RWPE2 (cell line): ENCODE measurements at regions not wholly inside any gene's neighbourhood (a gene's known extent, or its start where the extent isn't known, plus 50 kb on each side); places are given as distances from the start of the nearest gene placed in this dataset.
"Not testable (repeated sequence)": the region's sequence is repeated elsewhere in the genome, so short reads cannot be mapped to it uniquely, and the experiment has no call there.

Source experiments
- ATAC-seq: fragments of 200-7000 bp; cut with Tn5 transposase; 3 replicates; pipeline ENCODE4 v1.9.1; 2021; ENCODE audit warnings: low read depth
- DNase-seq: peaks from one replicate; pipeline ENCODE4 v3.0.0-alpha.2; 2020; ENCODE audit warnings: low spot score
- H3K27ac ChIP-seq: fragments of 450-650 bp; 2 replicates; pipeline ENCODE4 v1.5.1; 2017; ENCODE audit warnings: mild to moderate bottlenecking; ENCODE audit not compliant: poor library complexity, severe bottlenecking
- H3K27me3 ChIP-seq: fragments of 250-450 bp; sonication (Bioruptor Pico); 2 replicates; pipeline ENCODE4 v1.5.1; 2021; ENCODE audit warnings: mild to moderate bottlenecking, moderate library complexity; ENCODE audit not compliant: insufficient read depth, poor library complexity, severe bottlenecking
- H3K36me3 ChIP-seq: fragments of 250-450 bp; sonication (Bioruptor Pico); 2 replicates; pipeline ENCODE4 v1.5.1; 2020; ENCODE audit warnings: low read depth, mild to moderate bottlenecking, moderate library complexity
- H3K4me1 ChIP-seq: fragments of 250-450 bp; sonication (Bioruptor Pico); 2 replicates; pipeline ENCODE4 v1.5.1; 2021; ENCODE audit warnings: mild to moderate bottlenecking, moderate library complexity; ENCODE audit not compliant: insufficient read depth, poor library complexity, severe bottlenecking
- H3K4me3 ChIP-seq: fragments of 250-450 bp; sonication (Bioruptor Pico); 2 replicates; pipeline ENCODE4 v1.5.1; 2021; ENCODE audit warnings: mild to moderate bottlenecking, moderate library complexity; ENCODE audit not compliant: severe bottlenecking
- H3K9me3 ChIP-seq: fragments of 250-450 bp; sonication (Bioruptor Pico); 2 replicates; pipeline ENCODE4 v1.5.1; 2021; ENCODE audit warnings: mild to moderate bottlenecking, moderate library complexity; ENCODE audit not compliant: severe bottlenecking
- CTCF ChIP-seq: fragments of 450-650 bp; IDR thresholded peaks from one replicate; pipeline ENCODE4 v1.5.1; 2017; ENCODE audit warnings: mild to moderate bottlenecking, moderate library complexity; ENCODE audit not compliant: poor library complexity, severe bottlenecking

GRCh38 chr2:31778153-31778552 lies 197.4 kb upstream of the SRD5A2 start:
- no peak overlapping the region for H3K4me3 ChIP-seq
- H3K27ac ChIP-seq = no peak overlapping the region
- TF ChIP-seq CTCF = no peak
- no peaks in the 10 kb centered on the region for H3K27me3 ChIP-seq
- H3K9me3 ChIP-seq = peaks cover 3% of the 10 kb centered on the region
- DNase-seq (no peak), ATAC-seq (no peak)
- H3K4me1 ChIP-seq = no peaks in the 10 kb centered on the region
- H3K36me3 ChIP-seq = no peaks in the 10 kb centered on the region

GRCh38 chr2:31770741-31771140 lies 190.0 kb upstream of the SRD5A2 start:
- ATAC-seq (no peak), DNase-seq (no peak)
- no peak for TF ChIP-seq CTCF
- Histone ChIP-seq H3K27ac (no peak overlapping the region), H3K4me3 (no peak overlapping the region), H3K27me3 (peaks cover 4% of the 10 kb centered on the region), H3K9me3 (peaks cover 3% of the 10 kb centered on the region), H3K4me1 (no peaks in the 10 kb centered on the region), H3K36me3 (no peaks in the 10 kb centered on the region)

- peak; percentile 40; the same call in 1 of the 3 replicates for ATAC-seq
These were observed 184.6 kb upstream of the SRD5A2 start for GRCh38 chr2:31765078-31765945.

GRCh38 chr2:31764169-31764568 lies 183.4 kb upstream of the SRD5A2 start:
- ATAC-seq (no peak), DNase-seq (no peak)
- Histone ChIP-seq H3K27me3 (no peaks in the 10 kb centered on the region), H3K4me1 (no peaks in the 10 kb centered on the region), H3K9me3 (no peaks in the 10 kb centered on the region), H3K36me3 (no peaks in the 10 kb centered on the region), H3K4me3 (no peak overlapping the region), H3K27ac (no peak overlapping the region)
- no peak for TF ChIP-seq CTCF

More at GRCh38 chr2:31765078-31765945, 184.6 kb upstream of the SRD5A2 start:
- TF ChIP-seq CTCF = no peak
- Histone ChIP-seq H3K4me1 (no peaks in the 10 kb centered on the region), H3K4me3 (no peak overlapping the region), H3K27ac (no peak overlapping the region), H3K27me3 (no peaks in the 10 kb centered on the region), H3K9me3 (no peaks in the 10 kb centered on the region), H3K36me3 (no peaks in the 10 kb centered on the region)
- no peak for DNase-seq

GRCh38 chr2:31762085-31762484 lies 181.3 kb upstream of the SRD5A2 start:
- DNase-seq = no peak
- ATAC-seq = no peak
- Histone ChIP-seq H3K27ac (no peak overlapping the region), H3K27me3 (no peaks in the 10 kb centered on the region), H3K36me3 (no peaks in the 10 kb centered on the region), H3K4me1 (no peaks in the 10 kb centered on the region), H3K9me3 (no peaks in the 10 kb centered on the region), H3K4me3 (no peak overlapping the region)
- TF ChIP-seq CTCF = peak; percentile 7

- not testable (repeated sequence) for H3K4me3 ChIP-seq, H3K27me3 ChIP-seq, H3K27ac ChIP-seq, ATAC-seq, H3K36me3 ChIP-seq, H3K4me1 ChIP-seq, DNase-seq, H3K9me3 ChIP-seq
These were observed 176.6 kb upstream of the SRD5A2 start for GRCh38 chr2:31757351-31757750.

- not testable (repeated sequence) for DNase-seq, H3K27ac ChIP-seq, H3K9me3 ChIP-seq, ATAC-seq, H3K27me3 ChIP-seq, H3K4me1 ChIP-seq, H3K36me3 ChIP-seq, H3K4me3 ChIP-seq
These were observed 168.0 kb upstream of the SRD5A2 start for GRCh38 chr2:31748746-31749145.
